ENCODE measurements at regions not wholly inside any gene's neighbourhood (a gene's known extent, or its start where the extent isn't known, plus 50 kb on each side); places are given as distances from the start of the nearest gene placed in this dataset.
A peak's percentile ranks its signal among the peaks of the same experiment; 100 is the strongest.

- peak; percentile 99 to 100 (median 99) for TF ChIP-seq CTCF (IDR thresholded peaks at IDR 0.05 in 2 of 3, conservative IDR thresholded peaks at IDR 0.05 in 1 of 3; ENCODE audit: insufficient read depth in 2 of 3, low read depth in 1 of 3, low read length in 3 of 3)
- no peak for TF ChIP-seq BRCA1 (IDR thresholded peaks at IDR 0.05)
- no peak for TF ChIP-seq BRCA1 (CRISPR knock-in tag; IDR thresholded peaks at IDR 0.05)
- no peak for TF ChIP-seq ZNF592 (IDR thresholded peaks at IDR 0.05)
- no peak for TF ChIP-seq PHF20 (IDR thresholded peaks at IDR 0.05; ENCODE audit: partially characterized antibody)
- TF ChIP-seq CBFA2T3 (IDR thresholded peaks at IDR 0.05) = no peak
- peak in 1 of 2 experiments; percentile 49; a peak in 2 of 3 replicates for TF ChIP-seq CBX3 (IDR thresholded peaks at IDR 0.05; ENCODE audit: borderline replicate concordance in 1 of 2, low read length in 2 of 2)
- peak; percentile 77 for TF ChIP-seq NR2C2 (CRISPR knock-in tag; IDR thresholded peaks at IDR 0.05)
- TF ChIP-seq NR2C2 (tag; IDR thresholded peaks at IDR 0.05) = no peak
- no peak for TF ChIP-seq CCNT2 (IDR thresholded peaks at IDR 0.05; ENCODE audit: borderline replicate concordance, extremely low read depth, insufficient read length, low read depth, low read length)
- no peak for TF ChIP-seq RBM22 (IDR thresholded peaks at IDR 0.05; ENCODE audit: low read depth, low read length, poor library complexity, severe bottlenecking)
- no peak for TF ChIP-seq MCM3 (IDR thresholded peaks at IDR 0.05)
- TF ChIP-seq ZNF57 (CRISPR knock-in tag; IDR thresholded peaks at IDR 0.05) = 0 out of 2 replicates have a peak, but pooled peaks have one; percentile 66
- TF ChIP-seq SIX5 (IDR thresholded peaks at IDR 0.05; ENCODE audit: borderline replicate concordance in 1 of 2, insufficient read depth in 1 of 2, low read depth in 1 of 2, low read length in 2 of 2) = no peak
- TF ChIP-seq BCL6 (CRISPR knock-in tag; IDR thresholded peaks at IDR 0.05) = no peak
- TF ChIP-seq ZBTB12 (CRISPR knock-in tag; IDR thresholded peaks at IDR 0.05) = no peak; the same call in 1 of the 2 replicates
- no peak for TF ChIP-seq ZNF354B (CRISPR knock-in tag; IDR thresholded peaks at IDR 0.05)
- no peak for TF ChIP-seq ZNF436 (CRISPR knock-in tag; IDR thresholded peaks at IDR 0.05)
- no peak for TF ChIP-seq ZBTB8A (IDR thresholded peaks at IDR 0.05; ENCODE audit: partially characterized antibody)
- TF ChIP-seq HES1 (IDR thresholded peaks at IDR 0.05; ENCODE audit: low read depth) = no peak; the same call in 1 of the 2 replicates
- TF ChIP-seq ZNF408 (CRISPR knock-in tag; IDR thresholded peaks at IDR 0.05; ENCODE audit: low read depth) = no peak
Measured at GRCh38 chr22:19629720-19630419, 84.4 kb upstream of the SEPTIN5 start (continued).
